Stimulated activated CD4-positive, alpha-beta T cell treated with anti-CD3 and anti-CD28 coated beads, Interleukin-12 subunit alpha, Interleukin-12 subunit beta, amount 100 ng/mL, for 48 hours (primary cell): ENCODE measurements at regions not wholly inside any gene's neighbourhood (a gene's known extent, or its start where the extent isn't known, plus 50 kb on each side); places are given as distances from the start of the nearest gene placed in this dataset.

Experiments used
- DNase-seq, 3 donors: peaks; one replicate each; pipeline ENCODE4 v3.0.0-alpha.2; 2020; ENCODE audit warnings: low read depth in 2 of 3, low spot score in 1 of 3

- no peak for DNase-seq
Measured at GRCh38 chr15:77798151-77798835, 165.6 kb upstream of the LINGO1 start.

DNA sequence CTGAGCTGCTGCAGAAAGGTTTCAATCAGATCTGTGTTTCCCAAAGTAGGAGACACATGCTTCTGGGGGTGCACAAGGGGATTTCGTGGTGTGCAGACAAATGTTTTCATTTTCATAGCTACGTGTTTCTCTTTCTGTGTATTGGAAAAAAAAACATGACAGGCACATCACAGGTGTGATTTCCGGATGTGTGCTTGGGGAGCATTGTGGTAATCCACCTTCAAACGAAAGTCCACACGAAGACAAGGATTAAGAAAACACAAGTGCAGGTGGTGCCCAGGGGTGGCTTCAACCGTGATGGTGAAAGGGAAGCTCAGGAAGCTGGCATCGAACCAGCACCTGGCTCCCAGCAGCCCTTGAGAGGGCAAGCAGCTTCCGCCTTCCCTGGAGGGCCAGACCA lies 164.6 kb upstream of the LINGO1 start:
- no peak for DNase-seq

- DNase-seq, result no peak
Measured at GRCh38 chr15:77796046-77796729, 163.5 kb upstream of the LINGO1 start.

- DNase-seq, result no peak
Measured at GRCh38 chr15:77795446-77795845, 162.7 kb upstream of the LINGO1 start.

- no peak for DNase-seq
Measured at GRCh38 chr15:77791941-77792340, 159.2 kb upstream of the LINGO1 start.

GRCh38 chr15:77790481-77790880 lies 157.8 kb upstream of the LINGO1 start:
- DNase-seq, result no peak

DNA sequence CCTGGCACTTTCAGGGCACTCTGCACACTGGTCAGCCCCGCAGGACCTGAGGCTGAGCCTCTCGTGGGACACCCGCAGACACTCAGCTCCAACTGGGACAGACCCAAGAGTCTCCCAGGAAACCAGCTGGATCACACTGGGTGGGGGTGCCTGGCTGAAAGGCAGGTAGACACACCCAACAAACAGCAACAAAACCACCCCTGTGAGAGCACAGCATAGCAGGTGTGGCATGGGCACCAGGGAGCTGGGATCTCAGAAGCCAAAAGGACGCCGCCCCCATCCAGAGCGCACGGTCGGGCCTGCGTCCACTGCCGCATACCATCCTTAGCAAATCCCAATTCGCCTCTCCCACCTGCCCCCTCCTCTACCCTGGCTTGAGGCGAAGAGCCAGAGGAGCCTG lies 154.2 kb upstream of the LINGO1 start:
- DNase-seq, result no peak

GRCh38 chr15:77786181-77786890 lies 153.6 kb upstream of the LINGO1 start:
- DNase-seq, result no peak

GRCh38 chr15:77784361-77785292 lies 151.9 kb upstream of the LINGO1 start:
- DNase-seq, result peak in 2 of 3 donors; percentile 7 to 21

DNA sequence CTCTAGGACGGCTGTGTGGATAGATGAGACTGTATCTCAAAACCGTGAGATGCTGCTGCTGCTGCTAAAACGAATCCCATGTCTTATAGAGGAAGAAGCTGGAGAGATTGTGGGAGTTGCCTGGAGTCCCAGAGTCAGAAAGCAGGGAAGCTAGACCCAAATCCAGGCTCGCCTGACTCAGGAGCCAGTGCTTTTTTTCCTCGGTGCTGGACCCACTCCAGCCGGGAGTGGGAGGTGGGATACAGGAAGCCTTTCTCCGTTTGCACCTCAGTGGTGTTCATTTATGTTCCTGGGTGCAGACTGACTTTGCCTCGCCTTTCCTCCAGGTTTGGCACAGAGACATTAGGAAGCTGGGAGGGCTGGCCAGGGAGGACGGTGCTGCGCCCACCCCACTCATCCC lies 150.9 kb upstream of the LINGO1 start:
- DNase-seq, result no peak

DNA sequence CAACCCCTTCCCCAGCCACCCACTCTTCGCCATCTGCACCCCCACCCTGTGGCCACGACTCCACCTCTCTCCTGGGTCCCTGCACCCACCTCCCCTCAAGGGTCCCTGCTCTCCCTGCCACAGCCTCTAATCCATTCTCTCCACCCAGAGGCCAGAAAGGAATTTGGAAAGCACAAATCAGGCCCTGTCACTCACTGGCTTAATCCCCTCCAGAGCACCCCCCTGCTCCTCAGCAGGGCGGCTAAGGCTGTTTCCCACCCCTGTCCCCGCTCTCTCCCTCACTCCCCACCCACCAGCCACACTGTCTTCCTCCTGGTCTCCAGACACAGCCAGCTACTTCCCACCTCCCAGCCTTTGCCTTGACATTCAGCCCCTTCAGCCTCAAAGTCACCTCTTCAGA lies 150.0 kb upstream of the LINGO1 start:
- DNase-seq, result no peak

DNA sequence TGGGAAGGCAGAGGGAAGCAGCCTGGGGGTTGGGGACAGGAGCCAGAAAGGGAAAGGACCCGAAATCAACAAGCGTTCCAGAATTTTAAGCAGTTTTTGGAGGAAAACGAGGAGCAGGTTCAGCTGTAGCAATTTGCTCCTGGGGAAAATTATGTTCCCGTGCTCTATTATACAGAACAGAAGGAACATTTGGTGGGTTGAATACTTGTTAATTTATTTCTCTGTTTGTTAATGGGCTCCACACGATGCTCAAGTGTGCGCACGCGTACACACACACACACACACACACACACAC lies 149.2 kb upstream of the LINGO1 start:
- no peak for DNase-seq

DNA sequence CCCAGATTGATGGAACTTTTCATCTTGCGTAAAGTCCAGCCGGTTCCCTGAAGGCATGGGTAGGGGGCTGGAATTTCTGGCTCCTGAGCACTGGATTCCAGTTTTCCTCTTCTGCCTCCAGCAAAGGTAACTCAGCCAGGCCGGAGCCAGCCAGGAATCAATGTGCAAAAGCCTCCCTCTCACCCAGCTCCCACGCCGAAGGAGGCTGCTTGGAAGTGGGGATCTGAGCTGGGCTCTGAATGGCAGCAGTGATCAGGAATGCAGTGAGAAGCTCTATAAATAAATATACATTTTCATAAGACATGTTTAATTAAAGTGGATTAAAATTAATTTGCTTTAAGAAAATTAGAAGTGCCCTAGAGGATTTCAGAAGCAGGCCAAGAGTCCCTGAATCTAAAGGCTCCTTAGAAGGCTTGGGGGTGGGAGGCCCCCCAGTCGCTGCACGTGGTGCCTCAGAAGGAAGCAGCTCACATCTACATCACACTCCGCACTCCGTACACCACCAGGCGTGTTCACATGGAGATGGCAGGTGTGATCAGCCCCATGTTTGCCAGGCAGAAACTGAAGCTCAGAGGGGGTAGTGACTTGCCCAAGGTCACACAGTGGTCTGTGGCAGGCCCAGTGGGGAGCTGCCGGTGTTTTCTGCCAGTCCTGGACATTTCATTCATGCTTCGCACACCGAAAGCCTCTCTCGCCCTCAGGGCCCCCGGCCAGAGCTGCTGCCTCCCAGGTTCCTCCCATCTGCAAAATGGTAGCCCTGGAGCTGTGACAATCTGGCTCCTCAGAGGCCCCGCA lies 148.6 kb upstream of the LINGO1 start:
- no peak for DNase-seq

DNA sequence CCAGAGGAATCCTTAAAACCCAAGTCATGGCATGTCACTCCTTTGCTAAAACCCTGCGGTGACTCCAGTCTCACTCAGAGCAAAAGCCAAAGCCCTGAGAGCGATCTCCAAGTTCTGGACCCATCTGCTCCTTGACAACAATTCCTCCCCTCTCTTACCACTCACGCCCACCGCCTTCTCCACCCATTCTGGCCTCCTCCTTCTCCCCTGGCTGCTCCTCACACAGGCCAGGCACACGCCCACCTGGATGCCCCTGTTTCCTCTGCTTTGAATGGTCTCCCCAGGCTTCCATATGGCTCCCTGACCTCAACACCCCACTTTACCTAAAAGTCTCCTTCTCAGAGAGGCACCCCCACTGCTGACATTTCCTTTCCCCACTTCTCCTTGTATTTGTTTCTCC lies 146.1 kb upstream of the LINGO1 start:
- no peak for DNase-seq

DNA sequence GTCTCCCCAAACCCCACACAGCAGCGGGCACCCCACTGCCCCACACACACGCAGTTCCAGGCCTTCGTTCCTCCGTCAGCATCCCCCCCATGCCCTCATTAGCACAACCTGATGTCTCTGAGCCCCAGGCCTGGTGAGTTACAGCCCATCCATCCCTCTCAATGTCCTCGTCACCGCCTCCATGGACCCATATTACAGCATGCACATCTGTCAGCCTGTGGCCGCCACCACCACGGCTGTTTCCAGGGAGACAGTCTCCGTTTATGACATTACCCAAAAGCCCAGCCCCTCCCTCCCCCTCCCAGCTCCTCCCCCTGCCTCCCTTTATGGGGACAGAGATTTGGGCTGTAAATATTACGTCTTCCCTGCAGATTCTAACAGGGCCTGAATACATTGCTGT lies 143.1 kb upstream of the LINGO1 start:
- DNase-seq, result no peak

DNA sequence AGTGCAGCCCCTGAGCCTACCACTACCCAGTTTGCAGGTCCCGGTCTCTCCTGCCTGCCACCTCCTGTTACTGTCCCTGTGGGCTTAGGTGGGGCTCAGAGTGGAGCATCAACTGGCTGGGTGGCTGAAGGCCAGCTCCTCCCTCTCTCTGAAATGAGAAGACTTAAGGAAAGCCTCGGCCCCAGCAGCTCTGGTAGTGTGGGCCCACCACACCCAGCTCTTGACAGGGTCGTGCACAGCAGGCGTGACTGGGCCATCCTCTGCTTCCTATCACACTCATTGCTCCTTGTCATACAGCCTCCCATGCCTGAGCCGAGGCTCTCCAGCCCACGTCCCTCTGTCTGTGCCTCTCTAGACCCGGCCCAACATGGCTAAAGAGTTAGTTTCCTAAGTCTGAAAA lies 142.7 kb upstream of the LINGO1 start:
- DNase-seq, result no peak

DNA sequence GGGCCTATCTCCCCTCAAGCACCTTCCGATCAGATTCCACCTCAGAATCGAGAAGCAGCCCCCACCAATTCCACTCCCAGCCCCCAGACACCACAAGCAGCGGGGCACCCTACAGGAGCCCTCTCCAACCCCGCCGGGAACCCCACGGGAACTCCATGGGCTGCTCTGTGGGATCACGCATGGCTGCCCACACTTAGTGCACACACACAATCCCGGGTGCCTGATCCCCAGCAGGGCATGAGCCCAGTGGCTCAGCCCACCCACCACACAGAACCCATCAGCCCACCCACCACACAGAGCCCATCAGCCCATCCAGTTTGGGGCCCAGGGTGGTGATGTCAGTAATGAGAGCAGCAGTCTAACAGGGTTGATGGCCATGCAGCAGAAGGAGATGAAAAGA lies 141.6 kb upstream of the LINGO1 start:
- DNase-seq, result no peak

DNA sequence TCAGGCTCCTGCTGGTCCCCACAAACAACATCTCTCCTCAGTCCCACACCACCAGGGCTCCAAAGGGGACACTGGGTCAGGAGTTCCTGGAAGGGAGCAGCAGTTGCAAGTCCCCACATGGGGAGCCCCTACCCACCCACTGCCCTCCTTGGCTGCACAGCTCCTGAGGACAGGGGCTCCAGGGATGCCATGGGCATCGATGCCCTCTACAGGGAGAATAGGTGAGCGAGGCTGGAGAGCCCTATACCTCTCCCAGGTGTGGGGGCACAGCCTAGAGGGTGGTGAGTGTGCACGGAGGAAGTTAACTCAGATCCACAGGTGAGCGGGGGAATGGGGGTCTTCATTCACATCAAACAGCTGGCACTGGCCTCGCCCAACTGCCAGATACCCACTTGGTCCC lies 141.2 kb upstream of the LINGO1 start:
- no peak for DNase-seq

DNA sequence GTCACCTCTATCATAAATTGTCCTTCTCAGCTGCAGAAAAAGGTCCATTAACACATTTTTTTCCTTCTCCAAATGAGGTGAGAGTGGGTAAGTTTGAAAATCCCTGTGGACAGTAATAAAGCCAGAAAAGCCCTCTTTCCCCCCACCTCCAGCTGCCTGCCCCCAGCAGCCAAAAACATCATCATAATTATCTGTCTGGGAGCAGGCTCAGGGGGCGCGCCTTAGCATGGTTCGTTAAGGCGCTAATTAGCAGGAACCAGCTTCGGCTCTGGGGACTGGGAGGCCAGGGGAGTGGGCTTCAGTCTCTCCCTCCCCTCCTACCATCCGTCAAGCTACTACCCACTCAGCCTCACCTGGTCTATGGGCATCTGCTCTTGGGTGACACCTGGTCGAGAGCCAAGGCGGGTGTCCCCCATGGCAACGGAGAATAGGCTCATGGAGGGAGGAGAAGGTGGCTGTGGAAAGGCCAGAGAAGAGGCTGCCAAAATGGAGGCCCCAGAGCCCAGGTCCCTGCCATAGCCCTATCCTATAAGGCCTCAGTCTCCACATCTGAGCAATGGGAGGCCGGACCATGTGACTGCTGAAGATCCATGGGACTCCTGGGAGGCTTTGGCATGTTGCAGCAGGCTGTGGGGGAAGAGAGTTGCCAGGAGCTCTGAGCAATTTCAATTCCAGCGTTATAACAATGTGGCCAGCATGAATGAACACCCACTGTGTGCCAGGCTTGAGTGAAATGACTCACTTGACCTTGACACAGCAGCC lies 140.1 kb upstream of the LINGO1 start:
- no peak for DNase-seq

DNA sequence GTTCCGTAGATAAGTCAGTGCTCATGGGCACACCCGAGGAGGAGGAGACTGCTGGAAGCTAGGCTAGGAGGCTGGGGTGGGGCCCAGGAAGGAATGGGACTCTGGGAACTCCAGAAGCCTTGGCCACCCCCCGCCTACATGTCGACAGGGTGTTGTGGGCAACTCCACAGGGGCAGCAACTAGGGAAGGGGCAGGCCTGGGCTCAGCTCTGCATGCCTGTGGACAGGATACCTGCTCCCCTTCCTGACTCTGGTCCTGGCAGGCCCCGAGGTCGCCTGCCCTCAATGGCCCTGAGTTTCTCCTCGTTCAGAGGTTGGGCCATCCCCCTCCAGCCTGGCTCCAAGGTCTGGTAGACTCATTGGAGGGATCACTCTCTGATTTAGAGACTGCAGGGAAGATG lies 138.9 kb upstream of the LINGO1 start:
- DNase-seq, result no peak
